ENCODE measurements at regions not wholly inside any gene's neighbourhood (a gene's known extent, or its start where the extent isn't known, plus 50 kb on each side); places are given as distances from the start of the nearest gene placed in this dataset.

- TF ChIP-seq SATB2 (CRISPR knock-in tag; IDR thresholded peaks at IDR 0.05): no peak
- TF ChIP-seq HNRNPH1 (optimal IDR thresholded peaks at IDR 0.05; ENCODE audit: low read depth, low read length): no peak
Observed at GRCh38 chr3:146339349-146339748, 88.4 kb upstream of the PLSCR4 start (continued).

- 34% methylated on average over 7 of the region's 7 CpGs for WGBS (ENCODE audit: low lambda C conversion rate)
- Histone ChIP-seq H3K27ac (ENCODE audit: extremely low read length, insufficient read depth, low read length) (no peak overlapping the region), H3K9me3 (ENCODE audit: low read length) (no peaks in the 10 kb centered on the region), H3K27me3 (ENCODE audit: control insufficient read depth in 1 of 2, insufficient read depth in 2 of 2, low read length in 2 of 2) (no peaks in the 10 kb centered on the region; a peak in 1 of 5 replicates), H4K20me1 (ENCODE audit: insufficient read depth, low read length) (no peaks in the 10 kb centered on the region), H3K4me3 (replicated peaks in 1 of 3; ENCODE audit: insufficient read depth in 1 of 3, low read depth in 2 of 3, low read length in 3 of 3) (no peak overlapping the region), H3K36me3 (replicated peaks in 1 of 2; ENCODE audit: control insufficient read depth in 1 of 2, insufficient read depth in 2 of 2, low read length in 2 of 2) (no peaks in the 10 kb centered on the region), H2AFZ (ENCODE audit: low read length) (no peak overlapping the region), H3K79me2 (ENCODE audit: insufficient read depth, low read length) (no peaks in the 10 kb centered on the region), H3K4me1 (ENCODE audit: insufficient read depth, low read length) (no peaks in the 10 kb centered on the region), H3K4me2 (ENCODE audit: low read depth, low read length) (no peak overlapping the region), H3K9ac (ENCODE audit: insufficient read depth, low read depth, low read length) (no peak overlapping the region)
- in situ Hi-C loops (cut with HindIII; ENCODE audit: extremely low pct_ligation_motif_present, low pct_unique_long_range_greater_than_20kb): loop anchor here (10.0 kb wide), 1 partner anchor 237 kb away; no protein-coding TSS in a partner anchor
- BruUV-seq (replicated peaks): no TSS peak
- FAIRE-seq (no peak), DNase-seq (ENCODE audit: low spot score) (no peak), ATAC-seq (no peak)
- CTCF ChIA-PET (ENCODE audit: low intra/inter-chr PET ratio, low total read pairs): no interaction called here
- POLR2A ChIA-PET: no interaction called here
- intact Hi-C loops (cut with micrococcal nuclease; ENCODE audit: unreplicated experiment): no loop called here
- TF ChIP-seq ZNF841 (CRISPR knock-in tag; IDR thresholded peaks at IDR 0.05; ENCODE audit: borderline replicate concordance) (no peak), E2F5 (CRISPR knock-in tag; conservative IDR thresholded peaks at IDR 0.05) (no peak), ZNF609 (CRISPR knock-in tag; IDR thresholded peaks at IDR 0.05; ENCODE audit: borderline replicate concordance) (no peak), POLR2AphosphoS5 (IDR thresholded peaks at IDR 0.05; ENCODE audit: low read depth, low read length) (no peak), SNRNP70 (IDR thresholded peaks at IDR 0.05; ENCODE audit: low read depth, low read length) (no peak), ATF4 (CRISPR knock-in tag; IDR thresholded peaks at IDR 0.05) (no peak), SMAD3 (CRISPR knock-in tag; IDR thresholded peaks at IDR 0.05) (no peak), ZFP82 (CRISPR knock-in tag; IDR thresholded peaks at IDR 0.05; ENCODE audit: borderline replicate concordance) (no peak), CENPT (CRISPR knock-in tag; IDR thresholded peaks at IDR 0.05; ENCODE audit: low read depth) (no peak), MTF1 (CRISPR knock-in tag; IDR thresholded peaks at IDR 0.05) (no peak), ZNF607 (CRISPR knock-in tag; IDR thresholded peaks at IDR 0.05; ENCODE audit: borderline replicate concordance) (no peak), HOMEZ (CRISPR knock-in tag; IDR thresholded peaks at IDR 0.05; ENCODE audit: low read depth) (no peak)
Observed at GRCh38 chr3:146337991-146338390, 87.1 kb upstream of the PLSCR4 start.
